A549 (cell line): ENCODE measurements at regions not wholly inside any gene's neighbourhood (a gene's known extent, or its start where the extent isn't known, plus 50 kb on each side); places are given as distances from the start of the nearest gene placed in this dataset.

Source experiments
- ATAC-seq, 2 experiments: fragments of 200-7000 bp in 1 of 2; fragments of >200 bp in 1 of 2; cut with Nextera tagmentation in 1 of 2; cut with Tn5 transposase in 1 of 2; 3 replicates each; pipeline versions ENCODE4 v1.8.0 to v1.9.1; 2018 to 2020; ENCODE audit warnings: mild to moderate bottlenecking in 1 of 2, moderate library complexity in 1 of 2
- CTCF ChIA-PET: fragments of 300-600 bp; sonication (Branson Sonifier 250); formaldehyde crosslinking; extraction: SDS; loops from one replicate; lab custom pipeline; 2021; ENCODE audit warnings: antibody characterized with exemption, inconsistent platforms; lab: Yijun Ruan, JAX
- POLR2A ChIA-PET: fragments of 350-600 bp; formaldehyde crosslinking; extraction: SDS; loops from one replicate; lab custom pipeline; 2021; ENCODE audit warnings: antibody characterized with exemption, inconsistent platforms; lab: Yijun Ruan, JAX
- DNase-seq, 2 experiments: peaks; one replicate each; pipeline versions ENCODE4 v3.0.0 to v3.0.0-alpha.2; 2011 to 2016; ENCODE audit warnings: low read depth in 1 of 2, low spot score in 1 of 2
- FAIRE-seq: peaks from 2 replicates; lab custom pipeline; 2011; peaks lifted over from hg19 to GRCh38; lab: Jason Lieb, UNC
- H3K27ac ChIP-seq, 2 experiments: fragments of >200 bp; sonication (Bioruptor Twin); formaldehyde crosslinking; 3 replicates each; pipeline ENCODE4 v1.5.1; 2016 to 2017
- H3K4me1 ChIP-seq: fragments of >200 bp; sonication (Bioruptor Twin); formaldehyde crosslinking; 3 replicates; pipeline ENCODE4 v1.6.1; 2016
- H3K4me2 ChIP-seq: fragments of >200 bp; sonication (Bioruptor Twin); formaldehyde crosslinking; 3 replicates; pipeline ENCODE4 v1.6.1; 2016
- H3K4me3 ChIP-seq: fragments of >200 bp; sonication (Bioruptor Twin); formaldehyde crosslinking; 3 replicates; pipeline ENCODE4 v1.5.1; 2016
- H3K9me3 ChIP-seq: fragments of >200 bp; sonication (Bioruptor Twin); formaldehyde crosslinking; 3 replicates; pipeline ENCODE4 v1.6.1; 2016
- BCL3 ChIP-seq: fragments of >200 bp; sonication (Bioruptor Twin); formaldehyde crosslinking; IDR thresholded peaks from 3 replicates; pipeline ENCODE4 v1.6.1; 2016
- BHLHE40 ChIP-seq: IDR thresholded peaks from 2 replicates; pipeline ENCODE4 v1.6.1; 2012; ENCODE audit warnings: low read depth, low read length, inconsistent platforms
- CBX2 ChIP-seq: fragments of 200-600 bp; sonication (generic); IDR thresholded peaks from 2 replicates; pipeline ENCODE4 v1.6.1; 2016; ENCODE audit warnings: low read depth, mild to moderate bottlenecking, borderline replicate concordance
- CBX8 ChIP-seq: fragments of 200-600 bp; sonication (generic); IDR thresholded peaks from 2 replicates; pipeline ENCODE4 v1.6.1; 2016
- CEBPB ChIP-seq, 2 experiments: fragments of >200 bp in 1 of 2; sonication (Bioruptor Twin) in 1 of 2; formaldehyde crosslinking in 1 of 2; IDR thresholded peaks; 2 replicates each; pipeline ENCODE4 v1.6.1; 2012 to 2016
- CHD2 ChIP-seq: fragments of 150-350 bp; IDR thresholded peaks from 2 replicates; pipeline ENCODE4 v1.6.1; 2014; ENCODE audit warnings: low read length; ENCODE audit not compliant: partially characterized antibody
- CTCF ChIP-seq: fragments of >200 bp; sonication (Bioruptor Twin); formaldehyde crosslinking; IDR thresholded peaks from 3 replicates; pipeline ENCODE4 v1.5.1; 2016
- E2F6 ChIP-seq: IDR thresholded peaks from 2 replicates; pipeline ENCODE4 v1.6.1; 2012; ENCODE audit warnings: low read depth, borderline replicate concordance
- EHF ChIP-seq: fragments of 250-450 bp; sonication (Bioruptor Pico); IDR thresholded peaks from 2 replicates; pipeline ENCODE4 v1.5.0; 2020; ENCODE audit warnings: mild to moderate bottlenecking
- EHMT2 ChIP-seq: fragments of 200-600 bp; sonication (generic); IDR thresholded peaks from 2 replicates; pipeline ENCODE4 v1.6.1; 2016; ENCODE audit warnings: antibody characterized with exemption, low read depth, mild to moderate bottlenecking, moderate library complexity
- FOSL2 ChIP-seq, 2 experiments: fragments of 450-650 bp in 1 of 2; fragments of >200 bp in 1 of 2; sonication (Bioruptor Twin) in 1 of 2; formaldehyde crosslinking; IDR thresholded peaks; 2 replicates each; pipeline versions ENCODE4 v1.5.0 to v1.6.1; 2016 to 2020; ENCODE audit warnings: mild to moderate bottlenecking in 1 of 2, moderate library complexity in 1 of 2
- HEYL ChIP-seq: fragments of 250-450 bp; sonication (Bioruptor Pico); IDR thresholded peaks from 2 replicates; pipeline ENCODE4 v1.8.0; 2021; ENCODE audit warnings: mild to moderate bottlenecking, moderate library complexity
- HMGXB4 ChIP-seq: fragments of 250-450 bp; sonication (Bioruptor Pico); IDR thresholded peaks from 2 replicates; pipeline ENCODE4 v1.5.0; 2021; ENCODE audit warnings: mild to moderate bottlenecking, moderate library complexity, borderline replicate concordance
- HOXA7 ChIP-seq: fragments of 250-450 bp; sonication (Bioruptor Pico); IDR thresholded peaks from 2 replicates; pipeline ENCODE4 v1.5.0; 2020; ENCODE audit warnings: mild to moderate bottlenecking, moderate library complexity
- JUNB ChIP-seq: fragments of >200 bp; sonication (Bioruptor Twin); formaldehyde crosslinking; IDR thresholded peaks from 2 replicates; pipeline ENCODE4 v1.6.1; 2016
- KDM1A ChIP-seq: fragments of 200-600 bp; sonication (generic); IDR thresholded peaks from 2 replicates; pipeline ENCODE4 v1.6.1; 2016; ENCODE audit warnings: low read depth, mild to moderate bottlenecking
- KDM5A ChIP-seq: fragments of 200-600 bp; sonication (generic); IDR thresholded peaks from 2 replicates; pipeline ENCODE4 v1.6.1; 2016; ENCODE audit warnings: antibody characterized with exemption, mild to moderate bottlenecking
- MAFK ChIP-seq: fragments of 450-650 bp; IDR thresholded peaks from 2 replicates; pipeline ENCODE4 v1.6.1; 2014; ENCODE audit not compliant: partially characterized antibody
- MAX ChIP-seq: IDR thresholded peaks from 2 replicates; pipeline ENCODE4 v1.6.1; 2012
- NR3C1 ChIP-seq: fragments of >200 bp; sonication (Bioruptor Twin); formaldehyde crosslinking; IDR thresholded peaks from 3 replicates; pipeline ENCODE4 v1.6.1; 2017
- PHF8 ChIP-seq: fragments of 200-600 bp; sonication (generic); IDR thresholded peaks from 2 replicates; pipeline ENCODE4 v1.6.1; 2016; ENCODE audit warnings: low read depth, mild to moderate bottlenecking, antibody characterized with exemption, moderate library complexity, borderline replicate concordance
- POLR2AphosphoS2 ChIP-seq: conservative IDR thresholded peaks from 2 replicates; pipeline ENCODE4 v1.6.1; 2012; ENCODE audit warnings: low read length, improper control_type of control experiment, inconsistent platforms
- RARB ChIP-seq: fragments of 250-450 bp; sonication (Bioruptor Pico); IDR thresholded peaks from 2 replicates; pipeline ENCODE4 v1.8.0; 2021; ENCODE audit warnings: mild to moderate bottlenecking, moderate library complexity
- REST ChIP-seq: fragments of 200-600 bp; sonication (generic); IDR thresholded peaks from 2 replicates; pipeline ENCODE4 v1.6.1; 2016; ENCODE audit warnings: antibody characterized with exemption, mild to moderate bottlenecking, moderate library complexity
- SMC3 ChIP-seq: fragments of >200 bp; sonication (Bioruptor Twin); formaldehyde crosslinking; IDR thresholded peaks from 3 replicates; pipeline ENCODE4 v1.6.1; 2018; ENCODE audit warnings: inconsistent platforms
- SREBF2 ChIP-seq: fragments of 450-650 bp; IDR thresholded peaks from 2 replicates; pipeline ENCODE4 v1.6.1; 2014; ENCODE audit warnings: mild to moderate bottlenecking, moderate library complexity
- TFCP2L1 ChIP-seq: fragments of 250-450 bp; sonication (Bioruptor Pico); IDR thresholded peaks from 2 replicates; pipeline ENCODE4 v1.5.0; 2021; ENCODE audit warnings: mild to moderate bottlenecking
- ZFP36 ChIP-seq: fragments of 450-650 bp; IDR thresholded peaks from 2 replicates; pipeline ENCODE4 v1.6.1; 2014; ENCODE audit warnings: borderline replicate concordance; ENCODE audit not compliant: partially characterized antibody
- ZNF302 ChIP-seq: fragments of 250-450 bp; sonication (Bioruptor Pico); IDR thresholded peaks from 2 replicates; pipeline ENCODE4 v1.9.0; 2021; ENCODE audit warnings: inconsistent platforms, mild to moderate bottlenecking, moderate library complexity
- WGBS: methylation state at CpG from one replicate; pipeline ENCODE4 v1.1.6; 2017; ENCODE audit errors: missing lambda C conversion rate; 5-methylcytosine and 5-hydroxymethylcytosine counted together

- ChIA-PET CTCF (no interaction called here), POLR2A (no interaction called here)
- ATAC-seq (no peak), DNase-seq (no peak)
- H3K4me3 ChIP-seq = no peak overlapping the region
- no peak overlapping the region for H3K4me2 ChIP-seq
- H3K9me3 ChIP-seq = no peaks in the 10 kb centered on the region
- TF ChIP-seq CHD2 (no peak), PHF8 (no peak), JUNB (no peak), FOSL2 (IDR thresholded peaks at IDR 0.05) (no peak), FOSL2 (CRISPR knock-in tag; IDR thresholded peaks at IDR 0.05) (no peak), CEBPB (IDR thresholded peaks at IDR 0.05) (no peak), CBX8 (no peak), ZNF302 (CRISPR knock-in tag) (no peak), KDM5A (no peak), RARB (CRISPR knock-in tag) (no peak), CBX2 (no peak), E2F6 (no peak), HEYL (no peak), TFCP2L1 (CRISPR knock-in tag) (no peak), BHLHE40 (no peak), EHF (CRISPR knock-in tag) (no peak), HOXA7 (no peak)
- TF ChIP-seq, all 56 proteins: peak for 0
- Histone ChIP-seq H3K4me1 (no peaks in the 10 kb centered on the region), H3K27ac (no peak overlapping the region)
- no peak for FAIRE-seq
These were observed 389.0 kb downstream of the OLFM4 start for GRCh38 chr13:53417601-53418000.

GRCh38 chr13:53422415-53422814 is 393.8 kb downstream of the OLFM4 start:
- POLR2A ChIA-PET = no interaction called here
- 3% methylated on average over 1 of the region's 1 CpG for WGBS
- no peak for ATAC-seq
- CTCF ChIA-PET = no interaction called here
- DNase-seq = no peak
- Histone ChIP-seq H3K27ac (no peak overlapping the region), H3K4me2 (no peak overlapping the region), H3K9me3 (no peaks in the 10 kb centered on the region), H3K4me3 (no peak overlapping the region), H3K4me1 (no peaks in the 10 kb centered on the region)
- FAIRE-seq = no peak
- TF ChIP-seq HMGXB4 (CRISPR knock-in tag) (no peak), POLR2AphosphoS2 (no peak), ZFP36 (no peak), HEYL (no peak), NR3C1 (no peak), MAX (no peak), SMC3 (no peak), ZNF302 (CRISPR knock-in tag) (no peak), EHMT2 (no peak), CTCF (no peak), KDM1A (no peak), TFCP2L1 (CRISPR knock-in tag) (no peak), E2F6 (no peak), BCL3 (no peak), SREBF2 (no peak), CHD2 (no peak), REST (no peak), HOXA7 (no peak), MAFK (no peak)
